ENCODE measurements at regions not wholly inside any gene's neighbourhood (a gene's known extent, or its start where the extent isn't known, plus 50 kb on each side); places are given as distances from the start of the nearest gene placed in this dataset.

- DNase-seq: peak; percentile 17
These were observed 110.9 kb downstream of the HFE start for GRCh38 chr6:26197933-26198721.

GRCh38 chr6:26198722-26199056 lies 111.5 kb downstream of the HFE start:
- no peak for DNase-seq

GRCh38 chr6:26199057-26199772 lies 112.0 kb downstream of the HFE start:
- peak; percentile 61 for DNase-seq

- DNase-seq: no peak
These were observed 112.8 kb downstream of the HFE start for GRCh38 chr6:26199773-26200764.

GRCh38 chr6:26200918-26201721 lies 113.9 kb downstream of the HFE start:
- DNase-seq: no peak

- DNase-seq: no peak
These were observed 115.0 kb downstream of the HFE start for GRCh38 chr6:26202201-26202611.

- DNase-seq: no peak
These were observed 115.8 kb downstream of the HFE start for GRCh38 chr6:26202811-26203583.

- peak; percentile 72 for DNase-seq
These were observed 117.3 kb downstream of the HFE start for GRCh38 chr6:26204332-26205160.

DNA sequence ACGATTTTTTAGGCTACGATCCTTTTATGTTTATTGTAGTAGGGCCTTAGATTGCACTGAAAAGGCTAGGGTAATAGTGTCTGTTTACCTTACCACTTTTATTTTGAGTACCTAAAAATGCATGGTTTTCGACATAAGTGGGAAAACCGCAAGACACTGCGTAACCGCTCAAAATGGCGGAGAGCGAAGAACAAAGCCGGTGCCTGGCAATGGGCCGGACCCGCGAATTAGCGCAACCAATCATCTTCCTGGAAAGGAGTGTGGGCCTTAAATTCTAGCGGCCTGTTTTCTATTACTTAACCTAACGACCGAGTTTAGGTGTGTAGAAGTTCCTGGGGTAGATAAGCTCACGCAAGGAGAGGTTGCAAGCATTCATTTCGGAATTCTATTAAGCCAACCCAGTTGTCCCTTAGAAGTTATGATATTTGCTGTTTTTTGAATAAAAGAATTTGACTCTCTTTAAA lies 118.0 kb downstream of the HFE start:
- peak; percentile 69 for DNase-seq

DNA sequence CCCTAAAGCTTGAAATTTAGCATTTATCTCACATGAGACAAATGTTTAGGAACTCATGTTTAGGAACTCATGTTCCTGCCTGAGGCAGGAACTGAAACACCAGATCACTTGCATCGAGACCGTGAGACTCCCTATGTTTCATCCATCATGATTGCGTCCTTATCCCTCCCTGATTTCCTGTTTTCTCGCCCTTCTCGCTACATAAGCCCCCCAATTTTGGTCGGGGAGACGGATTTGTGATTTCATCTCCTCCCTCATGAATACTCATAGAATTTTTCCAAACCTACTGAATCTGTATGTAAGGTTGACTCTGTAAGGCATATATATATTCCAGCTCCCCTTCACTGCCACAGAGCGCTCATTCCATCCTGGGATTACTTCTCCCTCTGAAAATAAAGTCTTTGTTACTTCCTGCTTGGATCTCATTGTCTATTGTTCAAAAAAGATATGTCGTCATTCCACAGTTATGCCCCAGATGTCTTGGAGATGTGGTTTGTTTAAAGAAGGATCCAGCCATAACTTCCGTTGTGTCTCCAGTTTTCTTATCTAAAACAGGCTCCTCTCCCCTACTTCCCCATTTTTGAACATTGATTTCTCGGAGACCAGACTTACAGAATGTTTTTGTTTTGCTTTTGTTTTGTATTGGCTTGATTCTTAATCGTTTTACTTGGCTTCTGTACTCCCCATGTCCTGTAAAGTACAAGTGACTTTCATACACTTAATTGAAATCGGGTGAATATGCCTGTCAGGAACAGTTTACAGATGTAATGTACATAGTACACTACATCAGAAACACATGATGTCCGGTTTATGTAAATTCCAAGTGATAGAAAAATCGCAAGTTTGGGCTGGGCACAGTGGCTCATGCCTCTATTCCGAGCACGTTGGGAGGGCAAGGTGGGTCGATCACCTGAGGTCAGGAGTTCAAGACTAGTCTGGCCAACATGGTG lies 118.7 kb downstream of the HFE start:
- no peak for DNase-seq

DNA sequence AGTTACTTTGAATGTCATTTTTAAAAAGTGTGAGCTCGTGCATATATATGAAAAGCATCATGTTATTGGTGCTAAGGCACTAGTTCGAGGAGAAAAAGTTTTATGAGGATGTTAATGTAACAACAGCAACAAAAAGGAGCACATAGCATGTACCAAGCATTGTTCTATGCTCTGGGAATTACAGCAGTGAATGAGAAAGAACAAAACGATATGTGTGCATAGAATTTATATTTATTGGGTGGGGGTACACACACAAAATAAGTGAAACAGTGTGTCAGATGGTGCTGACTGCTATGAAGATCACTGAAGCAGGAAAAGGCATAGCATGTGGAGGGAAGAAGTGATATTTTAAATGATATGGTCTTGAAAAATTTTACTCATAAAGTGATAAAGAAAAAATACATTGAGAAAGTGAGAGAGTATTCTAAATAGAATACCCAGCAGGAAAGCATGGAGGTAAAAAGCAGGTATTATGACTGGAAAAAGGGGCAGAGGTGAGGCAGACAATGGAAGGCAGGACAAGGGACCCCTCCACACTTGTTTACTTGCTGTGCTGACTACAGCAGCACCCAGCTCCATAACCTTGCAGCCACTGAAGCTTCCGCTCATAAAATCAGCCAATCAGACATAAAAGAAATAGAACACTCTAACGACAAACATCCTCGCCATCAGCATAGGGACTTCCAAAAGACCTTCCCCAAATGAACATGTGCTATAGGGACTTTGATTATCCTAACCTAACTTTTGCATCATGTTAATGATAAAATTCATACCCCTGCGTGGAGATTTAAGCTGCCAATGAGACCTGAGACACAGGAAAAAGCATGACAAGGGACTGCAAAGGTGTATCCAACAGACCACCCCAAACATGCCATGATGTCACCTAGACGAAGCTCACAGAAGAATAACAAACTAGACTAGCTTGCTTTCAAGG lies 119.9 kb downstream of the HFE start:
- DNase-seq: no peak

DNA sequence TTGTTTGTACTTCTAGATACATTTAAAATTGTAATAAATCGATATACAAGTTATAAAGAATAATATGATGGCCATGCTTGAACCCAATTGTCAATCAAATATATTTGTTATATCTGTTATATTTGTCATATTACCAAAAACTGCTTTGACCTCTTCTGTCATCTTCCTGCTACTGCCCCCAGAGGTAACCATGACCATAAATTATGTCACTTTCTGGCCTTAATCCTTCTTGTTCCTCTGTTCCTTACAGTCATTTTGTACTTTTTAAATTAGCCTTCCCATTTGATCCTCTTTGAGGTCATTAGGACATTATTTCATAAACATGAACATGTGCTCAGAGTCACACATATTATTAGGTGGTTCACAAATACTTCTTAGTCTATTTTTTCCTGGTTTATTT lies 124.7 kb downstream of the HFE start:
- DNase-seq: no peak

GRCh38 chr6:26213334-26214075 lies 126.3 kb downstream of the HFE start:
- no peak for DNase-seq

GRCh38 chr6:26214803-26215584 lies 127.8 kb downstream of the HFE start:
- no peak for DNase-seq

DNA sequence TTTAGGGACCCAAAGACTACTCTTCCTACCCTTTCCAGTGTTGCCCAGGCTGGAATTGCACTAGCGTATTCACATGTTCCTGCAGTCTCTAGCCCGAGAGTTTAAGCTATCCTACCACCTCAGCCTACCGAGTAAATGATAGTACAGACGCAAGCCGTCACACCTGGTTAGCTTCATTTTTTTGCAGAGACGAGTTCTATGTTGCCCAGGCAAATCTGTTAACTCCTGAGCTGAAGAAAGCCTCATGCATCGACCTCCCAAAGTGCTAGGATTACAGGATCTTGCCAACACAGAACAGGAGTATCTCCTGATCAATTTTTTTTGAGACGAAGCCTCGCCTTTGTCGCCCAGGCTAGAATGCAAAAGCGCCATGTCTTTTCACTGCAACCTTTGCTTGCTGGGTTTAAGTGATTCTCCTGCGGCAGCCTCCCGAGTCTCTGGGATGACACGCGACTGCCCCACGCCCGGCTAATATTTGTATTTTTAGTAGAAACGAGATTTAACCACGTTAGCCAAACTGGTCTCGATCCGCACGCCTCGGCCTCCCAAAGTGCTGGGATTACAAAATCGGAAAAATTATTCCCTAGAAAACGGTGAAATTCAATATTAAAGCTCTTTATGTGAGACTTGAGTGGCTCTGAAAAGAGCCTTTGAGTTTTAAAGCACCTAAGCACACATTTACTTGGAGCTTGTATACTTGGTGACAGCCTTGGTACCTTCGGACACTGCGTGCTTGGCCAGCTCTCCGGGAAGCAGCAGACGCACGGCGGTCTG lies 128.5 kb downstream of the HFE start:
- no peak for DNase-seq

All from stimulated activated CD4-positive, alpha-beta T cell treated with anti-CD3 and anti-CD28 coated beads, Interleukin-4, amount 100 ng/mL, for 1 hour (primary cell).